Liver (tissue), 8 donors: ENCODE measurements at regions not wholly inside any gene's neighbourhood (a gene's known extent, or its start where the extent isn't known, plus 50 kb on each side); places are given as distances from the start of the nearest gene placed in this dataset.

Experiments
- DNase-seq: peaks from one replicate; pipeline ENCODE4 v3.0.0-alpha.2; 2017; ENCODE audit warnings: low spot score
- H3K27ac ChIP-seq, 2 donors: one replicate each; pipeline ENCODE4 v1.7.0; 2013; ENCODE audit warnings: inconsistent platforms in 2 of 2, low read length in 2 of 2, control low read depth in 1 of 2, low read depth in 1 of 2, mild to moderate bottlenecking in 1 of 2
- H3K27me3 ChIP-seq, 4 donors: one replicate each; pipeline versions ENCODE4 v1.6.1 to v1.7.0; 2013; ENCODE audit warnings: low read length in 3 of 4, inconsistent platforms in 1 of 4, mild to moderate bottlenecking in 1 of 4, moderate library complexity in 1 of 4; ENCODE audit not compliant: control insufficient read depth in 4 of 4, insufficient read depth in 4 of 4
- H3K36me3 ChIP-seq, 4 donors: one replicate each; pipeline versions ENCODE4 v1.6.1 to v1.7.0; 2013; ENCODE audit warnings: low read length in 3 of 4, mild to moderate bottlenecking in 3 of 4, low read depth in 1 of 4, moderate library complexity in 1 of 4; ENCODE audit not compliant: control insufficient read depth in 4 of 4, insufficient read depth in 3 of 4
- H3K4me1 ChIP-seq, 4 donors: one replicate each; pipeline versions ENCODE4 v1.6.1 to v1.7.0; 2013; ENCODE audit warnings: low read length in 3 of 4, mild to moderate bottlenecking in 3 of 4, moderate library complexity in 1 of 4; ENCODE audit not compliant: control insufficient read depth in 4 of 4, insufficient read depth in 4 of 4
- H3K4me3 ChIP-seq, 3 donors: one replicate each; pipeline versions ENCODE4 v1.6.1 to v1.7.0; 2013; ENCODE audit warnings: low read length in 3 of 3, control low read depth in 1 of 3, low read depth in 1 of 3, mild to moderate bottlenecking in 1 of 3
- H3K9ac ChIP-seq, 2 donors: one replicate each; pipeline ENCODE4 v1.7.0; 2013; ENCODE audit warnings: low read length in 2 of 2, mild to moderate bottlenecking in 2 of 2, moderate library complexity in 2 of 2, control low read depth in 1 of 2, low read depth in 1 of 2
- H3K9me3 ChIP-seq, 4 donors: one replicate each; pipeline versions ENCODE4 v1.6.1 to v1.7.0; 2013; ENCODE audit warnings: low read length in 3 of 4; ENCODE audit not compliant: control insufficient read depth in 4 of 4
- ATF3 ChIP-seq: IDR thresholded peaks from 2 replicates; pipeline ENCODE4 v1.6.1; 2016; ENCODE audit warnings: antibody characterized with exemption
- EGR1 ChIP-seq, 2 donors: IDR thresholded peaks; 2 replicates each; pipeline ENCODE4 v1.6.1; 2016 to 2018; ENCODE audit warnings: antibody characterized with exemption in 2 of 2, low read depth in 2 of 2
- FOXA1 ChIP-seq: IDR thresholded peaks from 2 replicates; pipeline ENCODE4 v1.6.1; 2016; ENCODE audit warnings: antibody characterized with exemption
- FOXA2 ChIP-seq: IDR thresholded peaks from 2 replicates; pipeline ENCODE4 v1.6.1; 2016; ENCODE audit warnings: antibody characterized with exemption
- GABPA ChIP-seq, 2 donors: IDR thresholded peaks in 1 of 2; conservative IDR thresholded peaks in 1 of 2; 2 replicates each; pipeline ENCODE4 v1.6.1; 2016; ENCODE audit warnings: antibody characterized with exemption in 2 of 2, mild to moderate bottlenecking in 1 of 2, moderate library complexity in 1 of 2
- HNF4A ChIP-seq, 2 donors: conservative IDR thresholded peaks; 2 replicates each; pipeline ENCODE4 v1.6.1; 2016; ENCODE audit warnings: antibody characterized with exemption in 2 of 2, mild to moderate bottlenecking in 2 of 2
- HNF4G ChIP-seq: IDR thresholded peaks from 2 replicates; pipeline ENCODE4 v1.6.1; 2016; ENCODE audit warnings: antibody characterized with exemption
- JUND ChIP-seq, 2 donors: IDR thresholded peaks; 2 replicates each; pipeline ENCODE4 v1.6.1; 2016; ENCODE audit warnings: antibody characterized with exemption in 2 of 2
- NR2F2 ChIP-seq: IDR thresholded peaks from 2 replicates; pipeline ENCODE4 v1.6.1; 2016; ENCODE audit warnings: antibody characterized with exemption
- RAD21 ChIP-seq, 2 donors: IDR thresholded peaks; 2 replicates each; pipeline ENCODE4 v1.6.1; 2016; ENCODE audit warnings: antibody characterized with exemption in 2 of 2, mild to moderate bottlenecking in 2 of 2
- REST ChIP-seq: IDR thresholded peaks from 2 replicates; pipeline ENCODE4 v1.6.1; 2016; ENCODE audit warnings: antibody characterized with exemption, mild to moderate bottlenecking
- RXRA ChIP-seq, 2 donors: IDR thresholded peaks; 2 replicates each; pipeline ENCODE4 v1.6.1; 2017 to 2018; ENCODE audit warnings: antibody characterized with exemption in 2 of 2, mild to moderate bottlenecking in 1 of 2
- SP1 ChIP-seq: IDR thresholded peaks from 2 replicates; pipeline ENCODE4 v1.6.1; 2018; ENCODE audit warnings: antibody characterized with exemption, mild to moderate bottlenecking
- TAF1 ChIP-seq: conservative IDR thresholded peaks from 2 replicates; pipeline ENCODE4 v1.6.1; 2016; ENCODE audit warnings: antibody characterized with exemption, mild to moderate bottlenecking
- YY1 ChIP-seq: IDR thresholded peaks from 2 replicates; pipeline ENCODE4 v1.6.1; 2016; ENCODE audit warnings: antibody characterized with exemption, mild to moderate bottlenecking
- ZBTB33 ChIP-seq: IDR thresholded peaks from 2 replicates; pipeline ENCODE4 v1.6.1; 2016; ENCODE audit warnings: antibody characterized with exemption
- WGBS: extraction: QIAGEN DNeasy Blood & Tissue Kit; methylation state at CpG from one replicate; pipeline ENCODE4 v1.1.7; 2013; 5-methylcytosine and 5-hydroxymethylcytosine counted together
- TF ChIP-seq, protein P1 (sequence below): IDR thresholded peaks from 2 replicates; pipeline ENCODE4 v1.6.1; 2016; ENCODE audit warnings: antibody characterized with exemption
- TF ChIP-seq, protein P2 (sequence below): fragments of 150-350 bp; IDR thresholded peaks from 2 replicates; pipeline ENCODE4 v1.5.1; 2017; ENCODE audit warnings: improper control_type of control experiment, low read depth, low read length; ENCODE audit not compliant: missing input control
- donor health status: healthy.
- donor health status: healthy.
- donor health status: healthy.
- donor health status: healthy.
- donor health status: healthy.

DNA sequence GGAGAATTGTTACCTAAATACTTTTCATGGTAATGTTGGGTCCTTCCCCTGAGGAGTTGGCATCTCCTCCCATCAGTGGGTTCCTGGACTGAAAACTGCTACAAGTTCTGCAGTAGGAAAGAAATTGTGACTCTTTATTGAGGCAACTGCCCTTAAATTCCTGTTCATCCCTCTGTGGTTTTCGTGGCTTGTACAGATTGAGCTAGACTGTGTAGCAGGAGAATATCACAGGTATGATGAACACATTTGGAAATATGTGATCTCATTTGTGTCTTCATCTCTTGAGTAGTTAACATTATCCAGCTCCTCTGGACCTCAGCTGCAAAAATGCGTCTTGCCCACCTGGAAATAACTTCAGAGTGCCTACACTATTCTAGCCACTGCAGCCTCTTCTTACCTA is 390.6 kb downstream of the PTPRC start:
- Histone ChIP-seq H3K4me3 (no peak overlapping the region), H3K9ac (no peak overlapping the region), H3K27ac (no peak overlapping the region), H3K9me3 (no peaks in the 10 kb centered on the region), H3K27me3 (no peaks in the 10 kb centered on the region), H3K36me3 (no peaks in the 10 kb centered on the region), H3K4me1 (no peaks in the 10 kb centered on the region)
- DNase-seq = no peak
- TF ChIP-seq GABPA (IDR thresholded peaks at IDR 0.05 in 1 of 2, conservative IDR thresholded peaks at IDR 0.05 in 1 of 2) = no peak
- no peak for TF ChIP-seq EGR1 (IDR thresholded peaks at IDR 0.05; ENCODE audit: low read depth in 2 of 2)
- no peak for TF ChIP-seq ZBTB33
- TF ChIP-seq RXRA (IDR thresholded peaks at IDR 0.05) = no peak
- TF ChIP-seq, protein P1, sequence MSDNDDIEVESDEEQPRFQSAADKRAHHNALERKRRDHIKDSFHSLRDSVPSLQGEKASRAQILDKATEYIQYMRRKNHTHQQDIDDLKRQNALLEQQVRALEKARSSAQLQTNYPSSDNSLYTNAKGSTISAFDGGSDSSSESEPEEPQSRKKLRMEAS = no peak
- no peak for TF ChIP-seq YY1
- TF ChIP-seq RAD21 (IDR thresholded peaks at IDR 0.05) = no peak
- no peak for TF ChIP-seq SP1
- no peak for TF ChIP-seq REST
- no peak for TF ChIP-seq NR2F2
- TF ChIP-seq ATF3 = no peak
- no peak for TF ChIP-seq FOXA1
- TF ChIP-seq HNF4G = no peak
- TF ChIP-seq, protein P2, sequence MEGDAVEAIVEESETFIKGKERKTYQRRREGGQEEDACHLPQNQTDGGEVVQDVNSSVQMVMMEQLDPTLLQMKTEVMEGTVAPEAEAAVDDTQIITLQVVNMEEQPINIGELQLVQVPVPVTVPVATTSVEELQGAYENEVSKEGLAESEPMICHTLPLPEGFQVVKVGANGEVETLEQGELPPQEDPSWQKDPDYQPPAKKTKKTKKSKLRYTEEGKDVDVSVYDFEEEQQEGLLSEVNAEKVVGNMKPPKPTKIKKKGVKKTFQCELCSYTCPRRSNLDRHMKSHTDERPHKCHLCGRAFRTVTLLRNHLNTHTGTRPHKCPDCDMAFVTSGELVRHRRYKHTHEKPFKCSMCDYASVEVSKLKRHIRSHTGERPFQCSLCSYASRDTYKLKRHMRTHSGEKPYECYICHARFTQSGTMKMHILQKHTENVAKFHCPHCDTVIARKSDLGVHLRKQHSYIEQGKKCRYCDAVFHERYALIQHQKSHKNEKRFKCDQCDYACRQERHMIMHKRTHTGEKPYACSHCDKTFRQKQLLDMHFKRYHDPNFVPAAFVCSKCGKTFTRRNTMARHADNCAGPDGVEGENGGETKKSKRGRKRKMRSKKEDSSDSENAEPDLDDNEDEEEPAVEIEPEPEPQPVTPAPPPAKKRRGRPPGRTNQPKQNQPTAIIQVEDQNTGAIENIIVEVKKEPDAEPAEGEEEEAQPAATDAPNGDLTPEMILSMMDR = no peak
- no peak for TF ChIP-seq HNF4A (conservative IDR thresholded peaks at IDR 0.05)
- no peak for TF ChIP-seq FOXA2
- TF ChIP-seq TAF1 = no peak
- no peak for TF ChIP-seq JUND (IDR thresholded peaks at IDR 0.05)
- WGBS = 85% methylated on average over 2 of the region's 2 CpGs

DNA sequence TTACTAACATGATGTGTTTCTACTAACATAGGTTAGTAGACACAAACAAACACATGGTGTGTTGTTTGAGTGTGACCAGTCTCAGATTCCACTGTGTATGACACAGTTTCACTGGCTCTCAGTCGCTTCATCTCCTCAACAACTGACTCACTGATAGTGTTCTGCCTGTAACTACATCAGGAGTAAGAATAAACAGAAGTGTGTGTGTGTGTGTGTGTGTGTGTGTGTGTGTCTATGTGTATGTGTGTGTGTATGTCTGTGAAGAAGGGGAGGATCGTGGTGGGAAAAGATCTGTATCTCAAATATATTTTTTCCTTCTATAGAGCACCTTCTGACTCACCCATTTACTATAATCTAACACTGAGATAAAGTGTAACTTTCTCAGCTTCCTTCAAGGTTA is 391.0 kb downstream of the PTPRC start:
- Histone ChIP-seq H3K4me1 (no peaks in the 10 kb centered on the region), H3K36me3 (no peaks in the 10 kb centered on the region), H3K9me3 (no peaks in the 10 kb centered on the region), H3K27me3 (no peaks in the 10 kb centered on the region), H3K9ac (no peak overlapping the region), H3K4me3 (no peak overlapping the region), H3K27ac (no peak overlapping the region)
- 73% methylated on average over 2 of the region's 2 CpGs for WGBS
- TF ChIP-seq REST (no peak), YY1 (no peak), JUND (IDR thresholded peaks at IDR 0.05) (no peak), NR2F2 (no peak), RAD21 (IDR thresholded peaks at IDR 0.05) (no peak), FOXA1 (no peak), ZBTB33 (no peak)
- no peak for DNase-seq
